Keratinocyte (primary cell): ENCODE measurements at regions not wholly inside any gene's neighbourhood (a gene's known extent, or its start where the extent isn't known, plus 50 kb on each side); places are given as distances from the start of the nearest gene placed in this dataset.

Experiments
- DNase-seq: peaks from one replicate; pipeline ENCODE4 v3.0.0-alpha.2; 2011; ENCODE audit warnings: low read depth, missing footprints, low spot score
- FAIRE-seq: peaks from 2 replicates; lab custom pipeline; 2011; peaks lifted over from hg19 to GRCh38; lab: Jason Lieb, UNC
- H2AFZ ChIP-seq: 2 replicates; pipeline ENCODE4 v1.6.0; 2012; ENCODE audit warnings: low read length, control low read depth, inconsistent platforms; ENCODE audit not compliant: control insufficient read depth
- H3K27ac ChIP-seq: 2 replicates; pipeline ENCODE4 v1.5.1; 2011; ENCODE audit warnings: low read length; ENCODE audit not compliant: control insufficient read depth, insufficient read depth
- H3K27me3 ChIP-seq: 3 replicates; pipeline ENCODE4 v1.6.0; 2011; ENCODE audit warnings: low read length; ENCODE audit not compliant: control insufficient read depth, insufficient read depth; ENCODE audit errors: extremely low read depth
- H3K36me3 ChIP-seq, 2 experiments: 2 replicates in 1 of 2; 3 replicates in 1 of 2; pipeline ENCODE4 v1.5.1; 2011; ENCODE audit warnings: low read length in 2 of 2, mild to moderate bottlenecking in 1 of 2; ENCODE audit not compliant: control insufficient read depth in 2 of 2, insufficient read depth in 2 of 2; ENCODE audit errors: extremely low read depth in 1 of 2
- H3K4me1 ChIP-seq: 3 replicates; pipeline ENCODE4 v1.5.1; 2011; ENCODE audit warnings: low read length; ENCODE audit not compliant: control insufficient read depth, insufficient read depth; ENCODE audit errors: extremely low read depth
- H3K4me2 ChIP-seq: 3 replicates; pipeline ENCODE4 v1.6.0; 2011; ENCODE audit warnings: low read depth, low read length; ENCODE audit not compliant: control insufficient read depth, insufficient read depth; ENCODE audit errors: extremely low read depth
- H3K4me3 ChIP-seq, 3 experiments: fragments of 200-600 bp in 1 of 3; sonication (generic) in 1 of 3; 2 replicates in 2 of 3; 3 replicates in 1 of 3; pipeline ENCODE4 v1.5.1; 2011 to 2016; ENCODE audit warnings: low read length in 3 of 3, mild to moderate bottlenecking in 3 of 3, control low read depth in 2 of 3, inconsistent platforms in 1 of 3, low read depth in 1 of 3, mixed read lengths in 1 of 3, mixed run types in 1 of 3, moderate library complexity in 1 of 3; ENCODE audit not compliant: control insufficient read depth in 2 of 3, insufficient read depth in 2 of 3; ENCODE audit errors: extremely low read depth in 1 of 3
- H3K79me2 ChIP-seq: 2 replicates; pipeline ENCODE4 v1.6.0; 2012; ENCODE audit warnings: low read length; ENCODE audit not compliant: control insufficient read depth, insufficient read depth
- H3K9ac ChIP-seq: 3 replicates; pipeline ENCODE4 v1.6.0; 2011; ENCODE audit warnings: low read length; ENCODE audit not compliant: control insufficient read depth, insufficient read depth; ENCODE audit errors: extremely low read depth
- H3K9me1 ChIP-seq: 3 replicates; pipeline ENCODE4 v1.6.0; 2011; ENCODE audit warnings: low read length; ENCODE audit not compliant: control insufficient read depth, insufficient read depth; ENCODE audit errors: extremely low read depth
- H3K9me3 ChIP-seq: 2 replicates; pipeline ENCODE4 v1.5.1; 2012; ENCODE audit warnings: low read depth, low read length; ENCODE audit not compliant: control insufficient read depth
- H4K20me1 ChIP-seq: 3 replicates; pipeline ENCODE4 v1.6.0; 2011; ENCODE audit warnings: low read length; ENCODE audit not compliant: control insufficient read depth, insufficient read depth; ENCODE audit errors: extremely low read depth
- CTCF ChIP-seq, 3 experiments: IDR thresholded peaks in 1 of 3; conservative IDR thresholded peaks in 1 of 3; optimal IDR thresholded peaks in 1 of 3; 2 replicates in 2 of 3; 3 replicates in 1 of 3; pipeline versions ENCODE3 to v1.5.1; 2011; ENCODE audit warnings: low read length in 3 of 3, mild to moderate bottlenecking in 3 of 3, moderate library complexity in 2 of 3, control low read depth in 1 of 3, inconsistent platforms in 1 of 3; ENCODE audit not compliant: insufficient read depth in 2 of 3; ENCODE audit errors: extremely low read depth in 1 of 3
- EZH2 ChIP-seq: IDR thresholded peaks from one replicate; pipeline ENCODE4 v1.6.1; 2012; ENCODE audit warnings: inconsistent platforms, mild to moderate bottlenecking, low read length, moderate library complexity
- dilution Hi-C: fragments of 300-500 bp; cut with MboI; formaldehyde crosslinking; loops from one replicate; pipeline ENCODE4 v1.7.0; 2020; ENCODE audit warnings: low sequenced_read_pairs; ENCODE audit not compliant: extremely low pct_ligation_motif_present

- Histone ChIP-seq H3K27ac (no peak overlapping the region), H3K9ac (no peak overlapping the region), H3K27me3 (no peaks in the 10 kb centered on the region), H3K4me3 (no peak overlapping the region), H2AFZ (no peak overlapping the region), H3K4me2 (no peak overlapping the region), H4K20me1 (no peaks in the 10 kb centered on the region), H3K36me3 (no peaks in the 10 kb centered on the region), H3K9me3 (no peaks in the 10 kb centered on the region), H3K79me2 (no peaks in the 10 kb centered on the region), H3K9me1 (no peaks in the 10 kb centered on the region), H3K4me1 (no peaks in the 10 kb centered on the region)
- FAIRE-seq: no peak
- DNase-seq: no peak
- TF ChIP-seq EZH2 (no peak), CTCF (optimal IDR thresholded peaks at IDR 0.05 in 1 of 3, IDR thresholded peaks at IDR 0.05 in 1 of 3, conservative IDR thresholded peaks at IDR 0.05 in 1 of 3; ENCODE audit: extremely low read depth in 1 of 3, insufficient read depth in 2 of 3, low read length in 3 of 3) (no peak)
- dilution Hi-C loops: no loop called here
These were observed 97.5 kb downstream of the RPS24 start for GRCh38 chr10:78130966-78131710.

GRCh38 chr10:78134773-78135306 lies 101.2 kb downstream of the RPS24 start:
- Histone ChIP-seq H2AFZ (no peak overlapping the region), H3K9me1 (no peaks in the 10 kb centered on the region), H3K27me3 (no peaks in the 10 kb centered on the region), H3K27ac (no peak overlapping the region), H3K4me1 (peaks cover 4% of the 10 kb centered on the region), H3K79me2 (no peaks in the 10 kb centered on the region), H3K4me3 (no peak overlapping the region), H4K20me1 (no peaks in the 10 kb centered on the region), H3K4me2 (no peak overlapping the region), H3K9ac (no peak overlapping the region), H3K9me3 (no peaks in the 10 kb centered on the region), H3K36me3 (no peaks in the 10 kb centered on the region)
- no peak for TF ChIP-seq EZH2
- TF ChIP-seq CTCF (optimal IDR thresholded peaks at IDR 0.05 in 1 of 3, IDR thresholded peaks at IDR 0.05 in 1 of 3, conservative IDR thresholded peaks at IDR 0.05 in 1 of 3; ENCODE audit: extremely low read depth in 1 of 3, insufficient read depth in 2 of 3, low read length in 3 of 3): no peak
- dilution Hi-C loops: no loop called here
- DNase-seq: no peak
- FAIRE-seq: no peak
